ENCODE measurements at regions not wholly inside any gene's neighbourhood (a gene's known extent, or its start where the extent isn't known, plus 50 kb on each side); places are given as distances from the start of the nearest gene placed in this dataset.

- DNase-seq (ENCODE audit: extremely low read depth, insufficient read length), result no peak
- no peak for TF ChIP-seq CTCF (IDR thresholded peaks at IDR 0.05; ENCODE audit: insufficient read depth, low read length, poor library complexity, severe bottlenecking)
- no peaks in the 10 kb centered on the region for H3K36me3 ChIP-seq (ENCODE audit: control insufficient read depth, insufficient read depth, low read length)
Observed at GRCh38 chr5:33179301-33179700, 261.5 kb upstream of the TARS1 start.

GRCh38 chr5:33180900-33181299 lies 259.9 kb upstream of the TARS1 start:
- Histone ChIP-seq H3K36me3 (ENCODE audit: control insufficient read depth, insufficient read depth, low read length) (no peaks in the 10 kb centered on the region), H3K4me3 (replicated peaks; ENCODE audit: low read depth, low read length) (no peak overlapping the region), H3K27me3 (replicated peaks; ENCODE audit: control insufficient read depth, insufficient read depth, low read length) (no peaks in the 10 kb centered on the region)
- no peak for DNase-seq (ENCODE audit: extremely low read depth, insufficient read length)
- no peak for TF ChIP-seq CTCF (IDR thresholded peaks at IDR 0.05; ENCODE audit: insufficient read depth, low read length, poor library complexity, severe bottlenecking)

More at GRCh38 chr5:33179301-33179700, 261.5 kb upstream of the TARS1 start:
- Histone ChIP-seq H3K4me3 (replicated peaks; ENCODE audit: low read depth, low read length) (no peak overlapping the region), H3K27me3 (replicated peaks; ENCODE audit: control insufficient read depth, insufficient read depth, low read length) (no peaks in the 10 kb centered on the region)

GRCh38 chr5:33182986-33183385 lies 257.8 kb upstream of the TARS1 start:
- H3K4me3 ChIP-seq (replicated peaks; ENCODE audit: low read depth, low read length), result no peak overlapping the region
- no peaks in the 10 kb centered on the region for H3K27me3 ChIP-seq (replicated peaks; ENCODE audit: control insufficient read depth, insufficient read depth, low read length)
- H3K36me3 ChIP-seq (ENCODE audit: control insufficient read depth, insufficient read depth, low read length), result no peaks in the 10 kb centered on the region
- no peak for TF ChIP-seq CTCF (IDR thresholded peaks at IDR 0.05; ENCODE audit: insufficient read depth, low read length, poor library complexity, severe bottlenecking)
- DNase-seq (ENCODE audit: extremely low read depth, insufficient read length), result no peak

DNA sequence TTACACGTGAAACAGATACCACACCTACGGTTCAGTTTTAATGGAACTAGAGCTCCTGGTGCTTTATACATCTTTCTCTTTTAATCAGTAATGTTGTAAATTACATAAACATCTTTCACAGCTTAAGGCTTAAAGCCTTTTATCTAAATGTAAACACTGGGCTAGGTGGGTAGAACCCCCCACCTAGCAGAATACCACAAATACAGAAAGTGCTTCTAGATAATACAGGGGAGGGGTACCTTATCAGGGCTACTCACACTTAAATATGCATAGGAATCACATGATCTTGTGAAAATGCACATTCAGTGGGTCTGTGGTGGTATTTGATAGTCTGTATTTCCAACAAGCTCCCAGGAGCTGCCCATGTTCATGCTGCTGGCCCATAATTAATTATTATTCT lies 256.4 kb upstream of the TARS1 start:
- no peak overlapping the region for H3K4me3 ChIP-seq (replicated peaks; ENCODE audit: low read depth, low read length)
- DNase-seq (ENCODE audit: extremely low read depth, insufficient read length), result no peak
- no peak for TF ChIP-seq CTCF (IDR thresholded peaks at IDR 0.05; ENCODE audit: insufficient read depth, low read length, poor library complexity, severe bottlenecking)
- H3K36me3 ChIP-seq (ENCODE audit: control insufficient read depth, insufficient read depth, low read length), result no peaks in the 10 kb centered on the region
- no peaks in the 10 kb centered on the region for H3K27me3 ChIP-seq (replicated peaks; ENCODE audit: control insufficient read depth, insufficient read depth, low read length)

GRCh38 chr5:33188089-33188488 lies 252.7 kb upstream of the TARS1 start:
- no peak overlapping the region for H3K4me3 ChIP-seq (replicated peaks; ENCODE audit: low read depth, low read length)
- no peak for DNase-seq (ENCODE audit: extremely low read depth, insufficient read length)
- no peaks in the 10 kb centered on the region for H3K27me3 ChIP-seq (replicated peaks; ENCODE audit: control insufficient read depth, insufficient read depth, low read length)
- no peak for TF ChIP-seq CTCF (IDR thresholded peaks at IDR 0.05; ENCODE audit: insufficient read depth, low read length, poor library complexity, severe bottlenecking)
- H3K36me3 ChIP-seq (ENCODE audit: control insufficient read depth, insufficient read depth, low read length), result no peaks in the 10 kb centered on the region

DNA sequence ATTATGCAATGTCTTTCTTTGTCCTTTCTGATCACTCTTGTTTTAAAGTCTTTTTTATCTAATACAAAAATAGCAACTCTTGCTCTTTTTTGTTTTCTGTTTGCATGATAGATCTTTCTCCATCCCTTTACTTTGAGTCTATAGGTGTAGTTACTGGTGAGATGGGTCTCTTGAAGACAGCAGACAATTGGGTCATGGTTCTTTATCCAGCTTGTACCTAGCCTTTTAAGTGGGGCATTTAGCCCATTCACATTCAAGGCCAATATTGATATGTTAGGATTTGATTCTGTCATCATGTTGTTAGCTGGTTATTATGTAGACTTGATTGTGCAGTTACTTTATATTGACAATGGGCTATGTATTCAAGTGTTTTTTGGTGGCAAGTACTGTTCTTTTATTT lies 245.9 kb upstream of the TARS1 start:
- no peak for DNase-seq (ENCODE audit: extremely low read depth, insufficient read length)
- H3K36me3 ChIP-seq (ENCODE audit: control insufficient read depth, insufficient read depth, low read length), result no peaks in the 10 kb centered on the region
- H3K4me3 ChIP-seq (replicated peaks; ENCODE audit: low read depth, low read length), result no peak overlapping the region
- no peak for TF ChIP-seq CTCF (IDR thresholded peaks at IDR 0.05; ENCODE audit: insufficient read depth, low read length, poor library complexity, severe bottlenecking)
- H3K27me3 ChIP-seq (replicated peaks; ENCODE audit: control insufficient read depth, insufficient read depth, low read length), result no peaks in the 10 kb centered on the region

Measured in GM06990 (cell line).